GM18870 (cell line): ENCODE measurements at regions not wholly inside any gene's neighbourhood (a gene's known extent, or its start where the extent isn't known, plus 50 kb on each side); places are given as distances from the start of the nearest gene placed in this dataset.
"Not testable (repeated sequence)": the region's sequence is repeated elsewhere in the genome, so short reads cannot be mapped to it uniquely, and the experiment has no call there.

ENCODE experiments used
- ATAC-seq: cut with Tn5 transposase; IDR thresholded peaks from one replicate; pipeline ENCODE4 v1.9.1; 2021; ENCODE audit warnings: moderate library complexity; ENCODE audit not compliant: unreplicated experiment

GRCh38 chr14:38593476-38593875 lies 337.6 kb upstream of the CLEC14A start:
- no peak for ATAC-seq

GRCh38 chr14:38592764-38593442 lies 337.0 kb upstream of the CLEC14A start:
- no peak for ATAC-seq

- ATAC-seq, result no peak
These were observed 334.0 kb upstream of the CLEC14A start for GRCh38 chr14:38589747-38590350.

- ATAC-seq, result no peak
These were observed 327.6 kb upstream of the CLEC14A start for GRCh38 chr14:38583471-38583870.

- no peak for ATAC-seq
These were observed 322.4 kb upstream of the CLEC14A start for GRCh38 chr14:38578278-38578681.

- ATAC-seq, result no peak
These were observed 311.8 kb upstream of the CLEC14A start for GRCh38 chr14:38567703-38568102.

GRCh38 chr14:38561657-38562056 lies 305.8 kb upstream of the CLEC14A start:
- ATAC-seq, result no peak

- ATAC-seq, result no peak
These were observed 303.8 kb upstream of the CLEC14A start for GRCh38 chr14:38559711-38560110.

DNA sequence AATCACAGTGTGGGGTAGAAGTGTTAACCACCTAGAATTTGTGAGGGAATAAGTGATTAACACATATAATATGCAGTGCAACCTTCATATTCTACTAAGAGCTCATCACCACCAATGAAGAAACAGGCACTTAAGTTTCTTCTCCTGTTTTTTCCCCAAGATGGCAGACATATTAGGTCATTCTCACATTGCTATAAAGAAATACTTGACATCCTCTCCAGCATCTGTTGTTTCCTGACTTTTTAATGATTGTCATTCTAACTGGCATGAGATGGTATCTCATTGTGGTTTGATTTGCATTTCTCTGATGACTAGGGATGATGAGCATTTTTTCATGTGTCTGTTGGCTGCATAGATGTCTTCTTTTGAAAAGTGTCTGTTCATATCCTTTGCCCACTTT lies 301.5 kb upstream of the CLEC14A start:
- not testable (repeated sequence) for ATAC-seq

- ATAC-seq, result no peak
These were observed 300.4 kb upstream of the CLEC14A start for GRCh38 chr14:38556252-38556651.

GRCh38 chr14:38554026-38554425 lies 298.1 kb upstream of the CLEC14A start:
- no peak for ATAC-seq

DNA sequence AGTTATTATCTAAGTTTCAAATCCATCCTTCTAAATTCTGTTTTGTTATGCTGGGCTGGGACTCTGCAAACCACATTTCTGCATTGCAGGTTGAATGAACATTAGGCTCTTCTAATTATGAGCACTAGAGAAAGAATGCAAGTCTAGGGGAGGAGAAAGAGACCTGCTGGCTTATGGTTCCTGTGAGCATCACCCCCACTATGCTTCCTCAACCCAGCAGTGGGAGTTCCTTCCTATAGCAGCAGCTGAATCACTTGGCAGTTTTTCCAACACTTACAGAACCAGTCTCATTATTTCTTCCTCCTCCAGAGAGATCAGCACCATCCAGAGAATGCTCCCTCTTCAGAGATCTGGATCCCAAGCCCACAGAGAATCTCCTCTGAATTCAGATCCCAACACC lies 297.7 kb upstream of the CLEC14A start:
- no peak for ATAC-seq

- ATAC-seq, result no peak
These were observed 293.7 kb upstream of the CLEC14A start for GRCh38 chr14:38549564-38549963.

- no peak for ATAC-seq
These were observed 292.1 kb upstream of the CLEC14A start for GRCh38 chr14:38547961-38548490.

GRCh38 chr14:38546932-38547551 lies 291.1 kb upstream of the CLEC14A start:
- ATAC-seq, result no peak

DNA sequence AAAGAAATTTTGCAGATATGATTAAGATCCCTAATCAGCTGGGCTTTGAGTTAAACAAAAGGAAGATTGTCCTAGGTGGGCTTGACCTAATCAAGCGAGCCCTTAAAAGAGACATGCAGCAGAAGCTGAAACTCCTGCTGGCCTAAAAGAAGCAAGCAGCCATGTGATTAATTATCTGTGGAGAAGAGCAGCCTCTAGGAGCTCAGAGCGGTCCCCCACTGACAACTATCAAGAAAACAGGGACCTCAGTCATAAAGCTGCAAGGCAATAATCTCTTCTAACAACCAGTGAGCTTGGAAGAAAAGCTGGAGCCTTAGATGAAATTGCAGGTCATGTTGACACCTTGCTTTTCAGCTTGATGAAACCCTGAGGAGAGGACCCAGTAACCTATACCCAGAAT lies 288.9 kb upstream of the CLEC14A start:
- ATAC-seq, result no peak

GRCh38 chr14:38543851-38544250 lies 288.0 kb upstream of the CLEC14A start:
- not testable (repeated sequence) for ATAC-seq

DNA sequence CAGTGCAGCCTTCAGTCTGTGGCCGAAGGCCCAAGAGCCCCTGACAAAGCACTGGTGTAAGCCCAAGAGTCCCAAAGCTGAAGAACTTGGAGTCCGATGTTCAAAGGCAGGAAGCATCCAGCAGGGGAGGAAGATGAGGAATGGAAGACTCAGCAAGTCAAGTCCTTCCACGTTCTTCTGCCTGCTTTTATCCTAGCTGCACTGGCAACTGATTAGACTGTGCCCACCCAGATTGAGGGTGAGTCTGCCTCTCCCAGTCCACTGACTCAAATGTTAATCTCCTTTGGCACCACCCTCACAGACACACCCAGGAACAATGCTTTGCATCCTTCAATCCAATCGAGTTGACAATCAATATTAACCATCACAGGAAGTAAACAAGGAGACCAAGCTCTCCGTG lies 282.2 kb upstream of the CLEC14A start:
- ATAC-seq, result not testable (repeated sequence)

GRCh38 chr14:38536376-38537038 lies 280.6 kb upstream of the CLEC14A start:
- no peak for ATAC-seq

DNA sequence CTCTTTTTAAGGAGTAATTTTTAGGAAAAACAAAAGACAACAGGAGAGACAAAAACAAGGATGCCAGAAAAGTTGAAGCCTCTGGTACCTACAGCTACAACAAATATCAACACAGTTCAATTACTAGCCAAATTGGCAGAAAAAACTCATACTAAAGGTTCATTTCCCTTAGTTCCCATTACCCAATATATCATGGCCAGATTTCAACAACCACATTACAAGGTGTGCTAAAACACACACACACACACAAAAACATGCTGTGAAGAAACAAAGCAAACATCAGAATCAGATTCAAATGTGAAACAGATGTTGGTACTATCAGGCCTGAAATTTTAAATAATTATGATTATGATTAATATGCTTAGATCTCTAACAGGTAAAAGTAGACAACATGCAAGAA lies 272.7 kb upstream of the CLEC14A start:
- ATAC-seq, result no peak

DNA sequence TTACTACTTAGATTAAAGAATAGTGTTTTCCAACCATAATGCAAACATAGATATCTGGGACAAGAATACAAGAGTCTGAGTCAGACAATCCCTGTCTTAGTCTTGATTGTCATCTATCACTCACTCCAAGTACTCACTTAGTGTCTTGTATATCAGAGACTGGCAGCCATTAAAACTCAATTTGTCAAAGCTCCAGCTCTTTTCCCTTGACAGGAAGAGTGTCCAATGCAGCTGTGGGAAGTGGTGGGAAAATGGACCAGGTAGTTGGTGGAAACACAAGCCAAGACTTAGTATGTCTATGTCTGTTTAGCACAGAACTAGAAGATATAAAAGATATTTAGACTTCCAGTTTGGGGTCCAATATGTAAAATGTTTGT lies 271.6 kb upstream of the CLEC14A start:
- no peak for ATAC-seq
